ENCODE measurements at regions not wholly inside any gene's neighbourhood (a gene's known extent, or its start where the extent isn't known, plus 50 kb on each side); places are given as distances from the start of the nearest gene placed in this dataset.
"Not testable (repeated sequence)": the region's sequence is repeated elsewhere in the genome, so short reads cannot be mapped to it uniquely, and the experiment has no call there.

DNA sequence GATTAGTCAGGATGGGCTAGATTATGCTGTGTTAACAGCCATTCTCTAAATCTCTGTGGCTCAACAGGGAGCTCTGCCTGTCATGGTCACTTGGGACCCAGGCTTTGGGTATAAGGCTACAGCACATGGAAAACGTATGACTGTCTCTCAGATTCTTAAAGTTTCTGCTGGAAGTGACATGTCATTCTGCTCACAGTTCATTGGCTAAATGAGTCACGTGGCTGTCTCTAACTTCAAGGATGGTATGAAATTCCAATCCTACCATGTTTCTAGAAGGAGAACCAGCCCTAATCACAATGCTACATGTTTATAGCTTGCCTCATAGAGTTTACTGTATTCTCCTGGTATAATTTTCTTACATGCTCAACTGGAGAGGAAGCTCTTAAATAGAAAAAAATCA is 65.6 kb upstream of the PRSS12 start:
- TF ChIP-seq, protein P1, sequence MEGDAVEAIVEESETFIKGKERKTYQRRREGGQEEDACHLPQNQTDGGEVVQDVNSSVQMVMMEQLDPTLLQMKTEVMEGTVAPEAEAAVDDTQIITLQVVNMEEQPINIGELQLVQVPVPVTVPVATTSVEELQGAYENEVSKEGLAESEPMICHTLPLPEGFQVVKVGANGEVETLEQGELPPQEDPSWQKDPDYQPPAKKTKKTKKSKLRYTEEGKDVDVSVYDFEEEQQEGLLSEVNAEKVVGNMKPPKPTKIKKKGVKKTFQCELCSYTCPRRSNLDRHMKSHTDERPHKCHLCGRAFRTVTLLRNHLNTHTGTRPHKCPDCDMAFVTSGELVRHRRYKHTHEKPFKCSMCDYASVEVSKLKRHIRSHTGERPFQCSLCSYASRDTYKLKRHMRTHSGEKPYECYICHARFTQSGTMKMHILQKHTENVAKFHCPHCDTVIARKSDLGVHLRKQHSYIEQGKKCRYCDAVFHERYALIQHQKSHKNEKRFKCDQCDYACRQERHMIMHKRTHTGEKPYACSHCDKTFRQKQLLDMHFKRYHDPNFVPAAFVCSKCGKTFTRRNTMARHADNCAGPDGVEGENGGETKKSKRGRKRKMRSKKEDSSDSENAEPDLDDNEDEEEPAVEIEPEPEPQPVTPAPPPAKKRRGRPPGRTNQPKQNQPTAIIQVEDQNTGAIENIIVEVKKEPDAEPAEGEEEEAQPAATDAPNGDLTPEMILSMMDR (IDR thresholded peaks at IDR 0.05), result not testable (repeated sequence)
- TF ChIP-seq POLR2A (IDR thresholded peaks at IDR 0.05), result not testable (repeated sequence)
